ENCODE measurements at regions not wholly inside any gene's neighbourhood (a gene's known extent, or its start where the extent isn't known, plus 50 kb on each side); places are given as distances from the start of the nearest gene placed in this dataset.

DNA sequence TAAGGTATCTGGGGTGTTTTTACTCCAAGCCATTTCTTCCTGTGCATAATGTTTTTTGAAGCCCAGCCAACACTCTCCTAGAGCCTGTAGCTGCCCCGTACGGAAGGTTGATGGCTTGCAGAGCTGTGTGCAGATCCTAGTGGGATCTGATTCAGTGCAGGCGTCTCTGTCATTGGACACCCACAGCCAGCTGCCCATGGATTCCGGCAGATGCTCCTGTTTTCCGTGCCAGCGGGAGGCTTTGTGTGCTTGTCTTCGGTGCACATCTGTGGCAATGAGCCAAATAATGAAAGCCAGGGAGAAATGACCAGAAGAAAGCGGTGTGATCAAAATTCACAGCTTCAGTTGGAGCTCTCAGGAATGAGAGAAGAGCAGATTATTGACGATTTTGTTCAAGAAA is 426.4 kb downstream of the TYW1 start:
- DNase-seq (ENCODE audit: low spot score), result no peak
- Histone ChIP-seq H3K27me3 (ENCODE audit: control insufficient read depth in 4 of 4, insufficient read depth in 4 of 4, low read length in 3 of 4) (no peaks in the 10 kb centered on the region), H3K27ac (ENCODE audit: low read depth in 1 of 2, low read length in 2 of 2) (no peak overlapping the region), H3K9me3 (ENCODE audit: control insufficient read depth in 4 of 4, low read length in 3 of 4) (no peaks in the 10 kb centered on the region), H3K4me3 (ENCODE audit: low read depth in 1 of 3, low read length in 3 of 3) (no peak overlapping the region), H3K36me3 (ENCODE audit: control insufficient read depth in 4 of 4, insufficient read depth in 3 of 4, low read depth in 1 of 4, low read length in 3 of 4) (no peaks in the 10 kb centered on the region), H3K4me1 (ENCODE audit: control insufficient read depth in 4 of 4, insufficient read depth in 4 of 4, low read length in 3 of 4) (no peaks in the 10 kb centered on the region), H3K9ac (ENCODE audit: low read depth in 1 of 2, low read length in 2 of 2) (no peak overlapping the region)
- WGBS, result 68% methylated on average over 8 of the region's 9 CpGs
- no peak for TF ChIP-seq RAD21 (IDR thresholded peaks at IDR 0.05)
- no peak for TF ChIP-seq EGR1 (IDR thresholded peaks at IDR 0.05; ENCODE audit: low read depth in 2 of 2)
- TF ChIP-seq, protein P1, sequence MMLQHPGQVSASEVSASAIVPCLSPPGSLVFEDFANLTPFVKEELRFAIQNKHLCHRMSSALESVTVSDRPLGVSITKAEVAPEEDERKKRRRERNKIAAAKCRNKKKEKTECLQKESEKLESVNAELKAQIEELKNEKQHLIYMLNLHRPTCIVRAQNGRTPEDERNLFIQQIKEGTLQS (IDR thresholded peaks at IDR 0.05), result no peak
- TF ChIP-seq JUND (IDR thresholded peaks at IDR 0.05), result no peak
- TF ChIP-seq SP1 (IDR thresholded peaks at IDR 0.05), result no peak
- TF ChIP-seq RXRA (IDR thresholded peaks at IDR 0.05), result no peak
- no peak for TF ChIP-seq MAX (IDR thresholded peaks at IDR 0.05)
- TF ChIP-seq REST (IDR thresholded peaks at IDR 0.05), result no peak
- no peak for TF ChIP-seq NR2F2 (IDR thresholded peaks at IDR 0.05)
- no peak for TF ChIP-seq GABPA (IDR thresholded peaks at IDR 0.05 in 1 of 2, conservative IDR thresholded peaks at IDR 0.05 in 1 of 2)
- TF ChIP-seq FOXA2 (IDR thresholded peaks at IDR 0.05), result no peak
- TF ChIP-seq HNF4G (IDR thresholded peaks at IDR 0.05), result no peak
- no peak for TF ChIP-seq YY1 (IDR thresholded peaks at IDR 0.05)
- TF ChIP-seq, protein P2, sequence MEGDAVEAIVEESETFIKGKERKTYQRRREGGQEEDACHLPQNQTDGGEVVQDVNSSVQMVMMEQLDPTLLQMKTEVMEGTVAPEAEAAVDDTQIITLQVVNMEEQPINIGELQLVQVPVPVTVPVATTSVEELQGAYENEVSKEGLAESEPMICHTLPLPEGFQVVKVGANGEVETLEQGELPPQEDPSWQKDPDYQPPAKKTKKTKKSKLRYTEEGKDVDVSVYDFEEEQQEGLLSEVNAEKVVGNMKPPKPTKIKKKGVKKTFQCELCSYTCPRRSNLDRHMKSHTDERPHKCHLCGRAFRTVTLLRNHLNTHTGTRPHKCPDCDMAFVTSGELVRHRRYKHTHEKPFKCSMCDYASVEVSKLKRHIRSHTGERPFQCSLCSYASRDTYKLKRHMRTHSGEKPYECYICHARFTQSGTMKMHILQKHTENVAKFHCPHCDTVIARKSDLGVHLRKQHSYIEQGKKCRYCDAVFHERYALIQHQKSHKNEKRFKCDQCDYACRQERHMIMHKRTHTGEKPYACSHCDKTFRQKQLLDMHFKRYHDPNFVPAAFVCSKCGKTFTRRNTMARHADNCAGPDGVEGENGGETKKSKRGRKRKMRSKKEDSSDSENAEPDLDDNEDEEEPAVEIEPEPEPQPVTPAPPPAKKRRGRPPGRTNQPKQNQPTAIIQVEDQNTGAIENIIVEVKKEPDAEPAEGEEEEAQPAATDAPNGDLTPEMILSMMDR (IDR thresholded peaks at IDR 0.05; ENCODE audit: low read depth, low read length, missing input control), result no peak
- TF ChIP-seq ZBTB33 (IDR thresholded peaks at IDR 0.05), result no peak
- TF ChIP-seq FOXA1 (IDR thresholded peaks at IDR 0.05), result no peak
- TF ChIP-seq TAF1 (conservative IDR thresholded peaks at IDR 0.05), result no peak

DNA sequence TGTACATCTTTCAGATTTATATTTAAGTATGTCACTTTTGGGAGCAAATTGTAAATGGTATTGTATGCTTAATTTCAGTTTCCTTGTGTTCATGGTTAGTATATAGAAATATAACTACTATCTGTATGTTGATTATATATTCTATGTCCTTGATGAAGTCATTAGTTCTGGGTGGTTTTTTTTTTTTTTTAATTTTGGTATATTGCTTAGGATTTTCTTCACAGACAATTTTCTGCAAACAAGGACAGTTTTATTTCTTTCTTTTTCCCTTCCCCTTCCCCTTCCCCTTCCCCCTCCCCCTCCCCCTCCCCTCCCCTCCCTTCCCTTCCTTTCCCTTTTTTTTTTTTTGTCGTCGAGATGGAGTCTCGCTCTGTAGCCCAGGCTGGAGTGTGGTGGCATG is 430.0 kb downstream of the TYW1 start:
- H3K9me3 ChIP-seq (ENCODE audit: control insufficient read depth in 4 of 4, low read length in 3 of 4), result no peaks in the 10 kb centered on the region
- no peak for DNase-seq (ENCODE audit: low spot score)
- H3K27ac ChIP-seq (ENCODE audit: low read depth in 1 of 2, low read length in 2 of 2), result no peak overlapping the region
- no peak overlapping the region for H3K4me3 ChIP-seq (ENCODE audit: low read depth in 1 of 3, low read length in 3 of 3)
- 80% methylated on average over 3 of the region's 3 CpGs for WGBS
- no peaks in the 10 kb centered on the region for H3K4me1 ChIP-seq (ENCODE audit: control insufficient read depth in 4 of 4, insufficient read depth in 4 of 4, low read length in 3 of 4)
- TF ChIP-seq JUND (IDR thresholded peaks at IDR 0.05) (no peak), GABPA (IDR thresholded peaks at IDR 0.05 in 1 of 2, conservative IDR thresholded peaks at IDR 0.05 in 1 of 2) (no peak), YY1 (IDR thresholded peaks at IDR 0.05) (no peak), HNF4G (IDR thresholded peaks at IDR 0.05) (no peak), HNF4A (conservative IDR thresholded peaks at IDR 0.05) (no peak), FOXA2 (IDR thresholded peaks at IDR 0.05) (no peak)
- TF ChIP-seq, protein P2 (IDR thresholded peaks at IDR 0.05; ENCODE audit: low read depth, low read length, missing input control), result no peak
- no peaks in the 10 kb centered on the region for H3K36me3 ChIP-seq (ENCODE audit: control insufficient read depth in 4 of 4, insufficient read depth in 3 of 4, low read depth in 1 of 4, low read length in 3 of 4)
- H3K27me3 ChIP-seq (ENCODE audit: control insufficient read depth in 4 of 4, insufficient read depth in 4 of 4, low read length in 3 of 4), result no peaks in the 10 kb centered on the region
- no peak overlapping the region for H3K9ac ChIP-seq (ENCODE audit: low read depth in 1 of 2, low read length in 2 of 2)
